OCI-LY7 (cell line): ENCODE measurements at regions not wholly inside any gene's neighbourhood (a gene's known extent, or its start where the extent isn't known, plus 50 kb on each side); places are given as distances from the start of the nearest gene placed in this dataset.

Experiments used
- BruUV-seq: library from RNA; stranded (reverse); fragments of 400-500 nt; replicated peaks from 2 replicates; lab custom pipeline; 2021; lab: Mats Ljungman, UMichigan
- CTCF ChIA-PET: fragments of 300-600 bp; sonication (Branson Sonifier 250); formaldehyde crosslinking; loops from one replicate; lab custom pipeline; 2022; ENCODE audit warnings: antibody characterized with exemption; ENCODE audit not compliant: unreplicated experiment; lab: Charles Lee
- POLR2A ChIA-PET: fragments of 300-600 bp; sonication (Branson Sonifier 250); formaldehyde crosslinking; loops from one replicate; lab custom pipeline; 2022; ENCODE audit warnings: antibody characterized with exemption; lab: Charles Lee
- DNase-seq: peaks from one replicate; pipeline ENCODE4 v3.0.0-alpha.2; 2015; ENCODE audit warnings: low spot score
- H2AFZ ChIP-seq: fragments of 200-600 bp; sonication (generic), shearing (Covaris generic); 2 replicates; pipeline ENCODE4 v1.6.1; 2014; ENCODE audit warnings: mild to moderate bottlenecking, antibody characterized with exemption, low read length, moderate library complexity
- H3K27ac ChIP-seq: fragments of 200-600 bp; sonication (generic); 2 replicates; pipeline ENCODE4 v1.5.1; 2014; ENCODE audit warnings: mixed run types, low read depth, mild to moderate bottlenecking, moderate library complexity, low read length, inconsistent platforms; ENCODE audit not compliant: poor library complexity, severe bottlenecking
- H3K36me3 ChIP-seq: fragments of 200-600 bp; sonication (generic); 2 replicates; pipeline ENCODE4 v1.6.1; 2014; ENCODE audit warnings: mild to moderate bottlenecking, antibody characterized with exemption, low read length, moderate library complexity, mixed read lengths; ENCODE audit not compliant: insufficient read depth
- H3K4me1 ChIP-seq: fragments of 200-600 bp; sonication (generic); 2 replicates; pipeline ENCODE4 v1.5.1; 2014; ENCODE audit warnings: mild to moderate bottlenecking, low read length; ENCODE audit not compliant: insufficient read depth, poor library complexity, severe bottlenecking
- H3K4me2 ChIP-seq: fragments of 200-600 bp; sonication (generic); 2 replicates; pipeline ENCODE4 v1.6.1; 2014; ENCODE audit warnings: mild to moderate bottlenecking, low read length
- H3K4me3 ChIP-seq: fragments of 200-600 bp; sonication (generic); 2 replicates; pipeline ENCODE4 v1.5.1; 2014; ENCODE audit warnings: mild to moderate bottlenecking, low read depth, low read length; ENCODE audit not compliant: poor library complexity, severe bottlenecking
- H3K79me2 ChIP-seq: fragments of 200-600 bp; sonication (generic); 2 replicates; pipeline ENCODE4 v1.6.1; 2016; ENCODE audit warnings: low read depth, mild to moderate bottlenecking, low read length, moderate library complexity, mixed read lengths; ENCODE audit not compliant: insufficient read depth
- H3K9me2 ChIP-seq: fragments of 200-600 bp; sonication (generic); 2 replicates; pipeline ENCODE4 v1.6.1; 2016; ENCODE audit warnings: mild to moderate bottlenecking, low read length, mixed read lengths; ENCODE audit not compliant: insufficient read depth
- H3K9me3 ChIP-seq: fragments of 200-600 bp; sonication (generic); 2 replicates; pipeline ENCODE4 v1.6.1; 2014; ENCODE audit warnings: mild to moderate bottlenecking, mixed run types, low read length, mixed read lengths
- H4K20me1 ChIP-seq: fragments of 200-600 bp; sonication (generic); 2 replicates; pipeline ENCODE4 v1.6.1; 2014; ENCODE audit warnings: mild to moderate bottlenecking, antibody characterized with exemption, low read length, moderate library complexity, mixed read lengths; ENCODE audit not compliant: insufficient read depth
- CTCF ChIP-seq: fragments of 200-600 bp; sonication (generic); conservative IDR thresholded peaks from 2 replicates; pipeline ENCODE4 v1.5.1; 2014; ENCODE audit warnings: mild to moderate bottlenecking, antibody characterized with exemption, low read length, moderate library complexity, mixed read lengths
- EZH2phosphoT487 ChIP-seq: fragments of 200-600 bp; sonication (generic); IDR thresholded peaks from 2 replicates; pipeline ENCODE4 v1.6.1; 2018; ENCODE audit warnings: low read depth, borderline replicate concordance, mild to moderate bottlenecking, mixed run types, antibody characterized with exemption, low read length, moderate library complexity, mixed read lengths
- intact Hi-C: fragments of 100-400 bp; cut with micrococcal nuclease; formaldehyde crosslinking; loops from one replicate; pipeline ENCODE4 v1.10.0; 2022; ENCODE audit not compliant: unreplicated experiment

GRCh38 chr4:186881521-186882220 is 158.0 kb upstream of the FAT1 start:
- H3K9me3 ChIP-seq = no peaks in the 10 kb centered on the region
- DNase-seq = no peak

GRCh38 chr4:186882293-186882692 is 158.6 kb upstream of the FAT1 start:
- Histone ChIP-seq H3K79me2 (no peaks in the 10 kb centered on the region), H3K9me3 (no peaks in the 10 kb centered on the region), H3K4me2 (no peak overlapping the region), H3K36me3 (no peaks in the 10 kb centered on the region), H4K20me1 (no peaks in the 10 kb centered on the region), H3K27ac (no peak overlapping the region), H3K9me2 (no peaks in the 10 kb centered on the region), H3K4me1 (no peaks in the 10 kb centered on the region), H3K4me3 (no peak overlapping the region), H2AFZ (no peak overlapping the region)
- ChIA-PET POLR2A (no interaction called here), CTCF (no interaction called here)
- TF ChIP-seq EZH2phosphoT487 (no peak), CTCF (no peak)
- no TSS peak for BruUV-seq
- DNase-seq = no peak
- intact Hi-C loops = no loop called here

More at GRCh38 chr4:186881521-186882220, 158.0 kb upstream of the FAT1 start:
- TF ChIP-seq EZH2phosphoT487 (no peak), CTCF (no peak)
- H4K20me1 ChIP-seq = no peaks in the 10 kb centered on the region
- H3K9me2 ChIP-seq = no peaks in the 10 kb centered on the region
- H3K4me2 ChIP-seq = no peak overlapping the region
- H3K4me1 ChIP-seq = no peaks in the 10 kb centered on the region
- H2AFZ ChIP-seq = no peak overlapping the region
- H3K4me3 ChIP-seq = no peak overlapping the region
- H3K27ac ChIP-seq = no peak overlapping the region
- intact Hi-C loops = no loop called here
- no peaks in the 10 kb centered on the region for H3K79me2 ChIP-seq
- no TSS peak for BruUV-seq
- ChIA-PET CTCF (no interaction called here), POLR2A (no interaction called here)
- no peaks in the 10 kb centered on the region for H3K36me3 ChIP-seq

GRCh38 chr4:186885289-186885688 is 161.6 kb upstream of the FAT1 start:
- no peak for TF ChIP-seq CTCF
- TF ChIP-seq EZH2phosphoT487 = no peak
- H3K9me2 ChIP-seq = no peaks in the 10 kb centered on the region
- H3K79me2 ChIP-seq = no peaks in the 10 kb centered on the region
- H2AFZ ChIP-seq = no peak overlapping the region
- no peak overlapping the region for H3K4me2 ChIP-seq
- no peaks in the 10 kb centered on the region for H4K20me1 ChIP-seq
- no TSS peak for BruUV-seq
- no peak for DNase-seq
- ChIA-PET POLR2A (interaction anchor here (0.6 kb wide), 1 partner anchor 10 kb away, joined by 3 read pairs; no protein-coding TSS in a partner anchor), CTCF (no interaction called here)
- no peak overlapping the region for H3K27ac ChIP-seq
- no peaks in the 10 kb centered on the region for H3K9me3 ChIP-seq
- H3K4me3 ChIP-seq = no peak overlapping the region
- H3K4me1 ChIP-seq = no peaks in the 10 kb centered on the region
- no peaks in the 10 kb centered on the region for H3K36me3 ChIP-seq
- intact Hi-C loops = no loop called here
